Keratinocyte (primary cell): ENCODE measurements at regions not wholly inside any gene's neighbourhood (a gene's known extent, or its start where the extent isn't known, plus 50 kb on each side); places are given as distances from the start of the nearest gene placed in this dataset.

Source experiments
- DNase-seq: peaks from one replicate; pipeline ENCODE4 v3.0.0-alpha.2; 2011; ENCODE audit warnings: low read depth, missing footprints, low spot score
- FAIRE-seq: peaks from 2 replicates; lab custom pipeline; 2011; peaks lifted over from hg19 to GRCh38; lab: Jason Lieb, UNC
- H2AFZ ChIP-seq: 2 replicates; pipeline ENCODE4 v1.6.0; 2012; ENCODE audit warnings: low read length, control low read depth, inconsistent platforms; ENCODE audit not compliant: control insufficient read depth
- H3K27ac ChIP-seq: 2 replicates; pipeline ENCODE4 v1.5.1; 2011; ENCODE audit warnings: low read length; ENCODE audit not compliant: control insufficient read depth, insufficient read depth
- H3K27me3 ChIP-seq: 3 replicates; pipeline ENCODE4 v1.6.0; 2011; ENCODE audit warnings: low read length; ENCODE audit not compliant: control insufficient read depth, insufficient read depth; ENCODE audit errors: extremely low read depth
- H3K36me3 ChIP-seq, 2 experiments: 2 replicates in 1 of 2; 3 replicates in 1 of 2; pipeline ENCODE4 v1.5.1; 2011; ENCODE audit warnings: low read length in 2 of 2, mild to moderate bottlenecking in 1 of 2; ENCODE audit not compliant: control insufficient read depth in 2 of 2, insufficient read depth in 2 of 2; ENCODE audit errors: extremely low read depth in 1 of 2
- H3K4me1 ChIP-seq: 3 replicates; pipeline ENCODE4 v1.5.1; 2011; ENCODE audit warnings: low read length; ENCODE audit not compliant: control insufficient read depth, insufficient read depth; ENCODE audit errors: extremely low read depth
- H3K4me2 ChIP-seq: 3 replicates; pipeline ENCODE4 v1.6.0; 2011; ENCODE audit warnings: low read depth, low read length; ENCODE audit not compliant: control insufficient read depth, insufficient read depth; ENCODE audit errors: extremely low read depth
- H3K4me3 ChIP-seq, 3 experiments: fragments of 200-600 bp in 1 of 3; sonication (generic) in 1 of 3; 2 replicates in 2 of 3; 3 replicates in 1 of 3; pipeline ENCODE4 v1.5.1; 2011 to 2016; ENCODE audit warnings: low read length in 3 of 3, mild to moderate bottlenecking in 3 of 3, control low read depth in 2 of 3, inconsistent platforms in 1 of 3, low read depth in 1 of 3, mixed read lengths in 1 of 3, mixed run types in 1 of 3, moderate library complexity in 1 of 3; ENCODE audit not compliant: control insufficient read depth in 2 of 3, insufficient read depth in 2 of 3; ENCODE audit errors: extremely low read depth in 1 of 3
- H3K79me2 ChIP-seq: 2 replicates; pipeline ENCODE4 v1.6.0; 2012; ENCODE audit warnings: low read length; ENCODE audit not compliant: control insufficient read depth, insufficient read depth
- H3K9ac ChIP-seq: 3 replicates; pipeline ENCODE4 v1.6.0; 2011; ENCODE audit warnings: low read length; ENCODE audit not compliant: control insufficient read depth, insufficient read depth; ENCODE audit errors: extremely low read depth
- H3K9me1 ChIP-seq: 3 replicates; pipeline ENCODE4 v1.6.0; 2011; ENCODE audit warnings: low read length; ENCODE audit not compliant: control insufficient read depth, insufficient read depth; ENCODE audit errors: extremely low read depth
- H3K9me3 ChIP-seq: 2 replicates; pipeline ENCODE4 v1.5.1; 2012; ENCODE audit warnings: low read depth, low read length; ENCODE audit not compliant: control insufficient read depth
- H4K20me1 ChIP-seq: 3 replicates; pipeline ENCODE4 v1.6.0; 2011; ENCODE audit warnings: low read length; ENCODE audit not compliant: control insufficient read depth, insufficient read depth; ENCODE audit errors: extremely low read depth
- EZH2 ChIP-seq: IDR thresholded peaks from one replicate; pipeline ENCODE4 v1.6.1; 2012; ENCODE audit warnings: inconsistent platforms, mild to moderate bottlenecking, low read length, moderate library complexity
- dilution Hi-C: fragments of 300-500 bp; cut with MboI; formaldehyde crosslinking; loops from one replicate; pipeline ENCODE4 v1.7.0; 2020; ENCODE audit warnings: low sequenced_read_pairs; ENCODE audit not compliant: extremely low pct_ligation_motif_present
- TF ChIP-seq, protein P1 (sequence below), 3 experiments: IDR thresholded peaks in 1 of 3; conservative IDR thresholded peaks in 1 of 3; optimal IDR thresholded peaks in 1 of 3; 2 replicates in 2 of 3; 3 replicates in 1 of 3; pipeline versions ENCODE3 to v1.5.1; 2011; ENCODE audit warnings: low read length in 3 of 3, mild to moderate bottlenecking in 3 of 3, moderate library complexity in 2 of 3, control low read depth in 1 of 3, inconsistent platforms in 1 of 3; ENCODE audit not compliant: insufficient read depth in 2 of 3; ENCODE audit errors: extremely low read depth in 1 of 3

DNA sequence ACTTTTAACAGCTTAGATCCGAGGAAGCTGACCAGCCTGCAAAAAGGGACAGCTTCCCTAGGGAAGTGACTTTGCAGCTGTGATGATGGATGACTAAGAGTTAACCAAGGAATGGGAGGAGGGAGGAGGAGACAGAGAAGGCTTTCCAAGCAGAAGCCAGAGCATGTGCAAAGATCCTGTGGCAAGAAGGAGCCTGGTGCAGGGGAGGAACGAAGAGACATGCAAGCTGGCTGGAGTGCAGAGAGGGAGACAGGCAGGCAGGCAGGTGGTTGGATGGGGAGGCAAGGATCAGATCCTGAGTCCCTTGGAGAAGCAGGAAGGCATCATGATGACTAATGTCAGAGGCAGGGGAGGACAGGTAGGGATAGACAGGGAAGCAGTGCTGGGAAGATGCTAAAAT, 148.8 kb downstream of the PFKFB3 start:
- no peaks in the 10 kb centered on the region for H3K79me2 ChIP-seq
- no peaks in the 10 kb centered on the region for H3K9me3 ChIP-seq
- no peak overlapping the region for H3K4me3 ChIP-seq
- FAIRE-seq (no peak), DNase-seq (no peak)
- dilution Hi-C loops: no loop called here
- H2AFZ ChIP-seq: no peak overlapping the region
- TF ChIP-seq EZH2: no peak
- TF ChIP-seq, protein P1, sequence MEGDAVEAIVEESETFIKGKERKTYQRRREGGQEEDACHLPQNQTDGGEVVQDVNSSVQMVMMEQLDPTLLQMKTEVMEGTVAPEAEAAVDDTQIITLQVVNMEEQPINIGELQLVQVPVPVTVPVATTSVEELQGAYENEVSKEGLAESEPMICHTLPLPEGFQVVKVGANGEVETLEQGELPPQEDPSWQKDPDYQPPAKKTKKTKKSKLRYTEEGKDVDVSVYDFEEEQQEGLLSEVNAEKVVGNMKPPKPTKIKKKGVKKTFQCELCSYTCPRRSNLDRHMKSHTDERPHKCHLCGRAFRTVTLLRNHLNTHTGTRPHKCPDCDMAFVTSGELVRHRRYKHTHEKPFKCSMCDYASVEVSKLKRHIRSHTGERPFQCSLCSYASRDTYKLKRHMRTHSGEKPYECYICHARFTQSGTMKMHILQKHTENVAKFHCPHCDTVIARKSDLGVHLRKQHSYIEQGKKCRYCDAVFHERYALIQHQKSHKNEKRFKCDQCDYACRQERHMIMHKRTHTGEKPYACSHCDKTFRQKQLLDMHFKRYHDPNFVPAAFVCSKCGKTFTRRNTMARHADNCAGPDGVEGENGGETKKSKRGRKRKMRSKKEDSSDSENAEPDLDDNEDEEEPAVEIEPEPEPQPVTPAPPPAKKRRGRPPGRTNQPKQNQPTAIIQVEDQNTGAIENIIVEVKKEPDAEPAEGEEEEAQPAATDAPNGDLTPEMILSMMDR (optimal IDR thresholded peaks at IDR 0.05 in 1 of 3, IDR thresholded peaks at IDR 0.05 in 1 of 3, conservative IDR thresholded peaks at IDR 0.05 in 1 of 3; ENCODE audit: extremely low read depth in 1 of 3, insufficient read depth in 2 of 3, low read length in 3 of 3): no peak
- H3K27me3 ChIP-seq: no peaks in the 10 kb centered on the region
- no peaks in the 10 kb centered on the region for H3K9me1 ChIP-seq
- H3K36me3 ChIP-seq: no peaks in the 10 kb centered on the region
- H3K9ac ChIP-seq: no peak overlapping the region
- H3K4me1 ChIP-seq: peaks cover 2% of the 10 kb centered on the region
- no peak overlapping the region for H3K27ac ChIP-seq
- no peaks in the 10 kb centered on the region for H4K20me1 ChIP-seq
- H3K4me2 ChIP-seq: no peak overlapping the region

DNA sequence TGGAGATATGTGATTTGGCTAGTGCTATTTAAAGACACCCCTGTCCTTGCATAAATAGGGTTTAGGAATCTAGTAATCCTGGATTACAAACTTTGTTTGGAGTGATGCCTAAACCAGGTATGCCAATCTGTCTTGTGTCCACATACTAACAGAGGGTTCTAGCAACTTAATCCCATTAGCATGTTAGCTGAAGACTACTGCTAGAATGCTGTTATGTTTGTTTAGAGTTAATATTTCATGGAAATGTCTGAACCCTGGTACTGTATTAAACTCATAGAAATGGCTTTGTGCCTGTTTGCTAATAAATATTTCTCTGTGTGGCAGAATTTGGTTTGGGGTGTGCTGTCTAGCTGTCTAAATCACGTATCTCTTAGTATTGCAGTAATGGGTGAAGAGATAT, 150.8 kb downstream of the PFKFB3 start:
- Histone ChIP-seq H3K4me1 (no peaks in the 10 kb centered on the region), H3K4me3 (no peak overlapping the region), H3K4me2 (no peak overlapping the region), H2AFZ (no peak overlapping the region), H3K9me1 (no peaks in the 10 kb centered on the region), H3K36me3 (no peaks in the 10 kb centered on the region), H3K9ac (no peak overlapping the region), H3K9me3 (no peaks in the 10 kb centered on the region), H3K79me2 (no peaks in the 10 kb centered on the region), H3K27me3 (no peaks in the 10 kb centered on the region), H4K20me1 (no peaks in the 10 kb centered on the region), H3K27ac (no peak overlapping the region)
- dilution Hi-C loops: no loop called here
- TF ChIP-seq EZH2: no peak
- TF ChIP-seq, protein P1 (optimal IDR thresholded peaks at IDR 0.05 in 1 of 3, IDR thresholded peaks at IDR 0.05 in 1 of 3, conservative IDR thresholded peaks at IDR 0.05 in 1 of 3; ENCODE audit: extremely low read depth in 1 of 3, insufficient read depth in 2 of 3, low read length in 3 of 3): no peak
- DNase-seq: no peak
- FAIRE-seq: no peak
